GM12878 (cell line): ENCODE measurements at regions not wholly inside any gene's neighbourhood (a gene's known extent, or its start where the extent isn't known, plus 50 kb on each side); places are given as distances from the start of the nearest gene placed in this dataset.

Experiments used
- ATAC-seq: fragments of 200-7000 bp; cut with Tn5 transposase; 3 replicates; pipeline ENCODE4 v1.9.1; 2020; ENCODE audit warnings: mild to moderate bottlenecking, moderate library complexity
- BruUV-seq: library from RNA; stranded (reverse); fragments of 400-500 nt; replicated peaks from 2 replicates; lab custom pipeline; 2021; lab: Mats Ljungman, UMichigan
- CTCF ChIA-PET: fragments of 300-600 bp; sonication (Branson Sonifier 250); formaldehyde crosslinking; extraction: SDS; loops from one replicate; lab custom pipeline; 2021; ENCODE audit warnings: inconsistent platforms; lab: Yijun Ruan, JAX
- POLR2A ChIA-PET: fragments of 350-600 bp; formaldehyde crosslinking; extraction: SDS; loops from one replicate; lab custom pipeline; 2021; ENCODE audit warnings: inconsistent platforms; lab: Charles Lee
- RAD21 ChIA-PET: fragments of 300-600 bp; sonication (Branson Sonifier 250); formaldehyde crosslinking; loops from one replicate; lab custom pipeline; 2023; ENCODE audit warnings: antibody characterized with exemption; ENCODE audit not compliant: unreplicated experiment; lab: Charles Lee
- SMC1A ChIA-PET: fragments of 300-600 bp; sonication (Branson Sonifier 250); formaldehyde crosslinking; loops from one replicate; lab custom pipeline; 2023; ENCODE audit not compliant: unreplicated experiment, uncharacterized antibody; lab: Charles Lee
- DNase-seq: peaks from one replicate; pipeline ENCODE4 v3.0.0-alpha.2; 2011; ENCODE audit warnings: low read depth, low spot score
- FAIRE-seq: peaks from 3 replicates; lab custom pipeline; 2011; peaks lifted over from hg19 to GRCh38; lab: Jason Lieb, UNC
- H2AFZ ChIP-seq: 2 replicates; pipeline ENCODE4 v1.6.0; 2011; ENCODE audit warnings: low read depth, low read length, control low read depth; ENCODE audit not compliant: control insufficient read depth
- H3K27ac ChIP-seq: 2 replicates; pipeline ENCODE4 v1.5.1; 2011; ENCODE audit warnings: control low read depth; ENCODE audit not compliant: control insufficient read depth, insufficient read depth
- H3K27me3 ChIP-seq, 2 experiments: replicated peaks in 1 of 2; 2 replicates each; pipeline versions ENCODE4 v1.6.0 to v1.6.1; 2011; ENCODE audit warnings: low read length in 1 of 2; ENCODE audit not compliant: control insufficient read depth in 2 of 2, insufficient read depth in 2 of 2
- H3K36me3 ChIP-seq, 2 experiments: 2 replicates each; pipeline ENCODE4 v1.5.1; 2011; ENCODE audit warnings: low read length in 1 of 2; ENCODE audit not compliant: control insufficient read depth in 2 of 2, insufficient read depth in 2 of 2
- H3K4me1 ChIP-seq: 2 replicates; pipeline ENCODE4 v1.6.1; 2011; ENCODE audit warnings: mild to moderate bottlenecking, low read length, moderate library complexity, mixed read lengths; ENCODE audit not compliant: control insufficient read depth, insufficient read depth
- H3K4me2 ChIP-seq: 2 replicates; pipeline ENCODE4 v1.6.0; 2011; ENCODE audit warnings: control low read depth; ENCODE audit not compliant: control insufficient read depth, insufficient read depth
- H3K4me3 ChIP-seq: fragments of 200-600 bp; sonication (generic); 2 replicates; pipeline ENCODE4 v1.5.1; 2016
- H3K79me2 ChIP-seq: 2 replicates; pipeline ENCODE4 v1.6.0; 2011; ENCODE audit warnings: low read length; ENCODE audit not compliant: control insufficient read depth, insufficient read depth
- H3K9ac ChIP-seq: 2 replicates; pipeline ENCODE4 v1.8.0; 2011; ENCODE audit warnings: low read length, control low read depth, mixed read lengths; ENCODE audit not compliant: control insufficient read depth, insufficient read depth
- H3K9me3 ChIP-seq: replicated peaks from 3 replicates; pipeline ENCODE4 v1.5.1; 2011; ENCODE audit warnings: mild to moderate bottlenecking, low read length; ENCODE audit not compliant: control insufficient read depth, insufficient read depth
- H4K20me1 ChIP-seq: 2 replicates; pipeline ENCODE4 v1.6.0; 2011; ENCODE audit not compliant: control insufficient read depth, insufficient read depth
- ATF3 ChIP-seq: IDR thresholded peaks from 2 replicates; pipeline ENCODE4 v1.6.1; 2011; ENCODE audit warnings: low read depth, mild to moderate bottlenecking, low read length, moderate library complexity, borderline replicate concordance; ENCODE audit errors: extremely low read depth
- BCL3 ChIP-seq: IDR thresholded peaks from 2 replicates; pipeline ENCODE4 v1.6.1; 2011; ENCODE audit warnings: borderline replicate concordance, low read depth, mild to moderate bottlenecking, moderate library complexity, low read length; ENCODE audit not compliant: insufficient read depth, poor library complexity, severe bottlenecking
- CEBPB ChIP-seq, 2 experiments: fragments of 150-350 bp in 1 of 2; IDR thresholded peaks; 2 replicates each; pipeline ENCODE4 v1.6.1; 2012 to 2014; ENCODE audit warnings: low read depth in 2 of 2, low read length in 2 of 2, borderline replicate concordance in 1 of 2, inconsistent platforms in 1 of 2
- CUX1 ChIP-seq: IDR thresholded peaks from 2 replicates; pipeline ENCODE4 v1.6.1; 2012; ENCODE audit warnings: improper control_type of control experiment, low read depth, low read length; ENCODE audit not compliant: insufficient replicate concordance
- HDAC6 ChIP-seq: fragments of 200-600 bp; sonication (generic); IDR thresholded peaks from one replicate; pipeline ENCODE4 v1.8.0; 2017; ENCODE audit warnings: antibody characterized with exemption; ENCODE audit not compliant: unreplicated experiment
- KAT2A ChIP-seq: conservative IDR thresholded peaks from 2 replicates; pipeline ENCODE4 v1.6.1; 2011; ENCODE audit warnings: low read depth, low read length; ENCODE audit not compliant: control insufficient read depth
- KDM1A ChIP-seq: fragments of 200-600 bp; sonication (generic); IDR thresholded peaks from 2 replicates; pipeline ENCODE4 v1.6.1; 2016; ENCODE audit warnings: borderline replicate concordance
- MLLT1 ChIP-seq: fragments of 450-650 bp; IDR thresholded peaks from 2 replicates; pipeline ENCODE4 v1.6.1; 2016; ENCODE audit warnings: mild to moderate bottlenecking
- NBN ChIP-seq: fragments of 450-650 bp; IDR thresholded peaks from 2 replicates; pipeline ENCODE4 v1.6.1; 2016
- NFXL1 ChIP-seq: fragments of 450-650 bp; IDR thresholded peaks from 2 replicates; pipeline ENCODE4 v1.6.1; 2017; ENCODE audit warnings: antibody characterized with exemption, mild to moderate bottlenecking, borderline replicate concordance
- NR2F1 ChIP-seq: fragments of 450-650 bp; conservative IDR thresholded peaks from 2 replicates; pipeline ENCODE4 v1.6.1; 2017; ENCODE audit warnings: mild to moderate bottlenecking
- PAX5 ChIP-seq: IDR thresholded peaks from 2 replicates; pipeline ENCODE4 v1.6.1; 2011; ENCODE audit warnings: low read depth, low read length, borderline replicate concordance
- PBX3 ChIP-seq: IDR thresholded peaks from 2 replicates; pipeline ENCODE4 v1.6.1; 2011; ENCODE audit warnings: mild to moderate bottlenecking, low read depth, low read length, moderate library complexity; ENCODE audit not compliant: insufficient replicate concordance
- SIN3A ChIP-seq: IDR thresholded peaks from 2 replicates; pipeline ENCODE4 v1.6.1; 2012; ENCODE audit warnings: low read depth, low read length, improper control_type of control experiment
- WGBS: methylation state at CpG from one replicate; pipeline ENCODE4 v1.1.6; 2016; ENCODE audit warnings: low lambda C conversion rate; ENCODE audit not compliant: insufficient replicate concordance, insufficient coverage; ENCODE audit errors: missing lambda C conversion rate; 5-methylcytosine and 5-hydroxymethylcytosine counted together
- in situ Hi-C: fragments of 300-500 bp; cut with MboI; formaldehyde crosslinking; loops from 9 replicates; pipeline ENCODE4 v1.14.3; 2018; ENCODE audit warnings: mixed read lengths
- intact Hi-C: fragments of 100-400 bp; cut with micrococcal nuclease; formaldehyde crosslinking; loops from one replicate; pipeline ENCODE4 v1.14.2; 2022; ENCODE audit not compliant: unreplicated experiment

GRCh38 chr7:49443515-49443914 lies 329.9 kb upstream of the VWC2 start:
- Histone ChIP-seq H3K27me3 (no peaks in the 10 kb centered on the region), H3K9me3 (no peaks in the 10 kb centered on the region), H4K20me1 (no peaks in the 10 kb centered on the region), H3K36me3 (no peaks in the 10 kb centered on the region), H3K9ac (no peak overlapping the region), H2AFZ (no peak overlapping the region), H3K4me1 (no peaks in the 10 kb centered on the region), H3K4me3 (no peak overlapping the region), H3K79me2 (no peaks in the 10 kb centered on the region), H3K27ac (no peak overlapping the region), H3K4me2 (no peak overlapping the region)
- no TSS peak for BruUV-seq
- in situ Hi-C loops, result no loop called here
- FAIRE-seq (no peak), DNase-seq (no peak), ATAC-seq (no peak)
- POLR2A ChIA-PET, result no interaction called here
- RAD21 ChIA-PET, result no interaction called here
- intact Hi-C loops, result no loop called here
- WGBS, result 0% methylated on average over 2 of the region's 2 CpGs
- SMC1A ChIA-PET, result no interaction called here
- CTCF ChIA-PET, result no interaction called here
- no peak for TF ChIP-seq CUX1
- TF ChIP-seq NR2F1, result no peak
- no peak for TF ChIP-seq SIN3A
- TF ChIP-seq CEBPB (IDR thresholded peaks at IDR 0.05; ENCODE audit: borderline replicate concordance in 1 of 2, low read depth in 2 of 2, low read length in 2 of 2), result no peak
- no peak for TF ChIP-seq MLLT1
- TF ChIP-seq NFXL1, result no peak
- TF ChIP-seq PBX3, result no peak
- no peak for TF ChIP-seq NBN
- no peak for TF ChIP-seq KAT2A
- TF ChIP-seq ATF3, result no peak
- TF ChIP-seq PAX5, result no peak
- no peak for TF ChIP-seq BCL3
- no peak for TF ChIP-seq KDM1A
- no peak for TF ChIP-seq HDAC6
